ENCODE measurements at regions not wholly inside any gene's neighbourhood (a gene's known extent, or its start where the extent isn't known, plus 50 kb on each side); places are given as distances from the start of the nearest gene placed in this dataset.

- TF ChIP-seq CTCF (IDR thresholded peaks at IDR 0.05) (no peak), GABPB1 (CRISPR knock-in tag; IDR thresholded peaks at IDR 0.05) (no peak), IRF2 (CRISPR knock-in tag; IDR thresholded peaks at IDR 0.05; ENCODE audit: borderline replicate concordance, low read depth) (no peak), FOXP4 (CRISPR knock-in tag; IDR thresholded peaks at IDR 0.05) (no peak)
These were observed 141.1 kb downstream of the HRH4 start for GRCh38 chr18:24601585-24601984.

Data from WTC11 (cell line).